ENCODE measurements at regions not wholly inside any gene's neighbourhood (a gene's known extent, or its start where the extent isn't known, plus 50 kb on each side); places are given as distances from the start of the nearest gene placed in this dataset.

GRCh38 chr20:21947406-21947805 is 241.9 kb downstream of the PAX1 start:
- CTCF ChIA-PET (ENCODE audit: low intra/inter-chr PET ratio, low total read pairs): no interaction called here
- in situ Hi-C loops (cut with HindIII; ENCODE audit: extremely low pct_ligation_motif_present, low pct_unique_long_range_greater_than_20kb) (no loop called here), intact Hi-C loops (cut with micrococcal nuclease; ENCODE audit: unreplicated experiment) (no loop called here)
- Histone ChIP-seq H3K27me3 (ENCODE audit: control insufficient read depth in 1 of 2, insufficient read depth in 2 of 2, low read length in 2 of 2) (peaks cover 0 to 2% of the 10 kb centered on the region in 2 experiments; a peak in 1 of 5 replicates), H3K36me3 (replicated peaks in 1 of 2; ENCODE audit: control insufficient read depth in 1 of 2, insufficient read depth in 2 of 2, low read length in 2 of 2) (no peaks in the 10 kb centered on the region), H3K4me1 (ENCODE audit: insufficient read depth, low read length) (no peaks in the 10 kb centered on the region), H3K4me2 (ENCODE audit: low read depth, low read length) (no peak overlapping the region), H3K27ac (ENCODE audit: extremely low read length, insufficient read depth, low read length) (no peak overlapping the region), H3K9me3 (ENCODE audit: low read length) (no peaks in the 10 kb centered on the region), H3K4me3 (replicated peaks in 1 of 3; ENCODE audit: insufficient read depth in 1 of 3, low read depth in 2 of 3, low read length in 3 of 3) (no peak overlapping the region), H3K9ac (ENCODE audit: insufficient read depth, low read depth, low read length) (no peak overlapping the region), H3K79me2 (ENCODE audit: insufficient read depth, low read length) (no peaks in the 10 kb centered on the region), H2AFZ (ENCODE audit: low read length) (no peak overlapping the region), H4K20me1 (ENCODE audit: insufficient read depth, low read length) (no peaks in the 10 kb centered on the region)
- TF ChIP-seq ZNF30 (CRISPR knock-in tag; IDR thresholded peaks at IDR 0.05) (no peak), ZNF703 (CRISPR knock-in tag; IDR thresholded peaks at IDR 0.05; ENCODE audit: borderline replicate concordance) (no peak), BATF2 (CRISPR knock-in tag; IDR thresholded peaks at IDR 0.05) (no peak), ZNF776 (CRISPR knock-in tag; IDR thresholded peaks at IDR 0.05) (no peak), ZNF503 (CRISPR knock-in tag; IDR thresholded peaks at IDR 0.05) (no peak), KDM1A (CRISPR knock-in tag; IDR thresholded peaks at IDR 0.05) (no peak), NR0B2 (CRISPR knock-in tag; IDR thresholded peaks at IDR 0.05) (no peak), ZNF710 (CRISPR knock-in tag; IDR thresholded peaks at IDR 0.05; ENCODE audit: borderline replicate concordance) (no peak), FOSL1 (CRISPR knock-in tag; IDR thresholded peaks at IDR 0.05; ENCODE audit: borderline replicate concordance) (no peak), MEF2D (CRISPR knock-in tag; IDR thresholded peaks at IDR 0.05) (no peak), REST (IDR thresholded peaks at IDR 0.05; ENCODE audit: borderline replicate concordance in 1 of 2, low read depth in 1 of 2, low read length in 2 of 2) (no peak), SOX5 (CRISPR knock-in tag; IDR thresholded peaks at IDR 0.05; ENCODE audit: borderline replicate concordance) (no peak), ZNF670 (CRISPR knock-in tag; IDR thresholded peaks at IDR 0.05; ENCODE audit: borderline replicate concordance) (no peak)
- DNase-seq (ENCODE audit: low spot score) (no peak), FAIRE-seq (no peak), ATAC-seq (no peak)
- 0% methylated on average over 2 of the region's 2 CpGs for WGBS (ENCODE audit: low lambda C conversion rate)
- POLR2A ChIA-PET: no interaction called here
- no TSS peak for BruUV-seq (replicated peaks)

All from HepG2 (cell line).